Calu3 (cell line): ENCODE measurements at regions not wholly inside any gene's neighbourhood (a gene's known extent, or its start where the extent isn't known, plus 50 kb on each side); places are given as distances from the start of the nearest gene placed in this dataset.
"Not testable (repeated sequence)": the region's sequence is repeated elsewhere in the genome, so short reads cannot be mapped to it uniquely, and the experiment has no call there.

Experiments used
- BruUV-seq: library from RNA; stranded (reverse); fragments of 400-500 nt; replicated peaks from 2 replicates; lab custom pipeline; 2021; lab: Mats Ljungman, UMichigan
- CTCF ChIA-PET: fragments of 300-600 bp; sonication (Branson Sonifier 250); formaldehyde crosslinking; loops from one replicate; lab custom pipeline; 2022; ENCODE audit warnings: antibody characterized with exemption; lab: Charles Lee
- DNase-seq: peaks from one replicate; pipeline ENCODE4 v3.0.0; 2022
- H3K27ac Mint-ChIP-seq: one replicate; pipeline ENCODE4 v1.8.0; 2022; ENCODE audit warnings: mixed read lengths; ENCODE audit not compliant: unreplicated experiment
- H3K27me3 Mint-ChIP-seq: one replicate; pipeline ENCODE4 v1.8.0; 2022; ENCODE audit warnings: mixed read lengths; ENCODE audit not compliant: unreplicated experiment
- H3K36me3 Mint-ChIP-seq: one replicate; pipeline ENCODE4 v1.8.0; 2022; ENCODE audit warnings: mild to moderate bottlenecking, moderate library complexity, mixed read lengths; ENCODE audit not compliant: insufficient read depth, unreplicated experiment
- H3K4me1 Mint-ChIP-seq: one replicate; pipeline ENCODE4 v1.8.0; 2022; ENCODE audit warnings: mild to moderate bottlenecking, low read depth, mixed read lengths; ENCODE audit not compliant: unreplicated experiment
- H3K4me3 Mint-ChIP-seq: one replicate; pipeline ENCODE4 v1.8.0; 2022; ENCODE audit warnings: mild to moderate bottlenecking, low read depth, moderate library complexity, mixed read lengths; ENCODE audit not compliant: unreplicated experiment
- H3K9me3 Mint-ChIP-seq: one replicate; pipeline ENCODE4 v1.8.0; 2022; ENCODE audit warnings: low read depth, mixed read lengths; ENCODE audit not compliant: unreplicated experiment
- CTCF ChIP-seq: fragments of 200-600 bp; IDR thresholded peaks from one replicate; pipeline ENCODE4 v1.8.0; 2022; ENCODE audit warnings: antibody characterized with exemption; ENCODE audit not compliant: unreplicated experiment
- intact Hi-C: fragments of 100-400 bp; cut with micrococcal nuclease; formaldehyde crosslinking; loops from one replicate; pipeline ENCODE4 v1.10.0; 2022; ENCODE audit not compliant: unreplicated experiment

GRCh38 chr6:159639721-159640120 is 53.3 kb downstream of the SOD2 start:
- H3K4me1 Mint-ChIP-seq: peaks cover 2% of the 10 kb centered on the region
- H3K27ac Mint-ChIP-seq: no peak overlapping the region
- intact Hi-C loops: loop anchor here (10.0 kb wide), 1 partner anchor 385 kb away; no protein-coding TSS in a partner anchor
- no peak for DNase-seq
- no TSS peak for BruUV-seq
- H3K36me3 Mint-ChIP-seq: no peaks in the 10 kb centered on the region
- TF ChIP-seq CTCF: no peak
- no peak overlapping the region for H3K4me3 Mint-ChIP-seq
- CTCF ChIA-PET: no interaction called here
- H3K9me3 Mint-ChIP-seq: no peaks in the 10 kb centered on the region
- H3K27me3 Mint-ChIP-seq: no peaks in the 10 kb centered on the region

- H3K4me1 Mint-ChIP-seq: no peaks in the 10 kb centered on the region
- H3K9me3 Mint-ChIP-seq: no peaks in the 10 kb centered on the region
- no peak overlapping the region for H3K4me3 Mint-ChIP-seq
- peak; percentile 18 for TF ChIP-seq CTCF
- peaks cover 7% of the 10 kb centered on the region for H3K27me3 Mint-ChIP-seq
- H3K27ac Mint-ChIP-seq: no peak overlapping the region
- no TSS peak for BruUV-seq
- intact Hi-C loops: no loop called here
- DNase-seq: peak; percentile 42
- CTCF ChIA-PET: interaction anchor here (1.5 to 1.6 kb wide), 2 partner anchors 13 to 459 kb away, joined by 3 to 10 read pairs; no protein-coding TSS in a partner anchor
- no peaks in the 10 kb centered on the region for H3K36me3 Mint-ChIP-seq
Measured at GRCh38 chr6:159633196-159633595, 59.8 kb downstream of the SOD2 start.

GRCh38 chr6:159631886-159632285 is 61.2 kb downstream of the SOD2 start:
- no peaks in the 10 kb centered on the region for H3K9me3 Mint-ChIP-seq
- no peaks in the 10 kb centered on the region for H3K36me3 Mint-ChIP-seq
- peaks cover 7% of the 10 kb centered on the region for H3K27me3 Mint-ChIP-seq
- intact Hi-C loops: no loop called here
- BruUV-seq: no TSS peak
- DNase-seq: no peak
- no peaks in the 10 kb centered on the region for H3K4me1 Mint-ChIP-seq
- no peak overlapping the region for H3K4me3 Mint-ChIP-seq
- CTCF ChIA-PET: no interaction called here
- H3K27ac Mint-ChIP-seq: no peak overlapping the region
- TF ChIP-seq CTCF: no peak

- CTCF ChIA-PET: no interaction called here
- no TSS peak for BruUV-seq
- no peak for DNase-seq
- Mint-ChIP-seq H3K27ac (no peak overlapping the region), H3K27me3 (peaks cover 7% of the 10 kb centered on the region), H3K36me3 (no peaks in the 10 kb centered on the region), H3K4me1 (no peaks in the 10 kb centered on the region), H3K4me3 (no peak overlapping the region), H3K9me3 (no peaks in the 10 kb centered on the region)
- intact Hi-C loops: no loop called here
- TF ChIP-seq CTCF: no peak
Measured at GRCh38 chr6:159627939-159628338, 65.1 kb downstream of the SOD2 start.

GRCh38 chr6:159626506-159626905 is 66.5 kb downstream of the SOD2 start:
- intact Hi-C loops, BruUV-seq, H3K4me1 Mint-ChIP-seq, DNase-seq, H3K36me3 Mint-ChIP-seq, H3K27ac Mint-ChIP-seq, H3K4me3 Mint-ChIP-seq, CTCF ChIA-PET, H3K27me3 Mint-ChIP-seq, H3K9me3 Mint-ChIP-seq: not testable (repeated sequence)
